AG09309 (cell line): ENCODE measurements at regions not wholly inside any gene's neighbourhood (a gene's known extent, or its start where the extent isn't known, plus 50 kb on each side); places are given as distances from the start of the nearest gene placed in this dataset.

ENCODE experiments used
- DNase-seq: peaks from one replicate; pipeline ENCODE4 v3.0.0-alpha.2; 2010; ENCODE audit warnings: low read depth
- H3K4me3 ChIP-seq: 2 replicates; pipeline ENCODE4 v1.5.1; 2011; ENCODE audit warnings: mild to moderate bottlenecking, low read depth, low read length, moderate library complexity; ENCODE audit not compliant: control insufficient read depth
- CTCF ChIP-seq: IDR thresholded peaks from 2 replicates; pipeline ENCODE4 v1.5.1; 2011; ENCODE audit warnings: mild to moderate bottlenecking, low read depth, low read length, inconsistent platforms; ENCODE audit not compliant: insufficient read depth, control insufficient read depth; ENCODE audit errors: missing control alignments

DNA sequence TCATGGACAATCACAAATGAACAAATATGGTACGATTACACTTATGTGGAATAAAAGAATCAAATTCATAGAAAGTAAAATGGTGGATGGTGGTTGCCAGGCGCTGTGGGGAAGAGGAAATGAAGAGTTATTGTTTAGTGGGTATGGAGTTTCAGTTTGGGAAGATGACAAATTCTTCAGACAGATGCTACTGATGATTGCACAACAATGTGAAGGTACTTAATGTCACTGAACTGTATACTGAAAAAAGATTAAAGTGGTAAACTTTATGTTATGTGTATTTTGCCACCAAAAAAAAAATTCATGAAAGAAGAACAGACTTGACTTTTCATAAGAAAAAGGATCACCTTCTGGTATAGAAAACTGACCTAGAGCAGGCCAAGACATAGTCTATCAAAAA lies 745.6 kb upstream of the CXADR start:
- TF ChIP-seq CTCF = no peak
- DNase-seq = no peak
- no peak overlapping the region for H3K4me3 ChIP-seq

- H3K4me3 ChIP-seq = no peak overlapping the region
- no peak for DNase-seq
- no peak for TF ChIP-seq CTCF
These were observed 744.7 kb upstream of the CXADR start for GRCh38 chr21:16768096-16768495.

- DNase-seq = no peak
- no peak overlapping the region for H3K4me3 ChIP-seq
- TF ChIP-seq CTCF = no peak
These were observed 742.6 kb upstream of the CXADR start for GRCh38 chr21:16770266-16770665.

- DNase-seq = no peak
- no peak for TF ChIP-seq CTCF
- no peak overlapping the region for H3K4me3 ChIP-seq
These were observed 739.6 kb upstream of the CXADR start for GRCh38 chr21:16773206-16773605.

- no peak for TF ChIP-seq CTCF
- H3K4me3 ChIP-seq = no peak overlapping the region
- no peak for DNase-seq
These were observed 737.8 kb upstream of the CXADR start for GRCh38 chr21:16775076-16775475.

- no peak for TF ChIP-seq CTCF
- no peak for DNase-seq
- no peak overlapping the region for H3K4me3 ChIP-seq
These were observed 735.7 kb upstream of the CXADR start for GRCh38 chr21:16777041-16777720.
